Suprapubic skin (tissue), 4 donors: ENCODE measurements at regions not wholly inside any gene's neighbourhood (a gene's known extent, or its start where the extent isn't known, plus 50 kb on each side); places are given as distances from the start of the nearest gene placed in this dataset.

Experiments used
- DNase-seq, 2 donors: peaks; one replicate each; pipeline ENCODE4 v3.0.0-alpha.2; 2019; ENCODE audit warnings: low spot score in 2 of 2
- H3K27ac ChIP-seq: fragments of 200-600 bp; sonication (generic); one replicate; pipeline ENCODE4 v1.5.1; 2019
- H3K27me3 ChIP-seq: fragments of 200-600 bp; sonication (generic); one replicate; pipeline ENCODE4 v1.5.1; 2019
- H3K36me3 ChIP-seq: fragments of 200-600 bp; sonication (generic); one replicate; pipeline ENCODE4 v1.5.1; 2019
- H3K4me1 ChIP-seq: fragments of 200-600 bp; sonication (generic); one replicate; pipeline ENCODE4 v1.5.1; 2019
- H3K4me3 ChIP-seq: fragments of 200-600 bp; sonication (generic); one replicate; pipeline ENCODE4 v1.5.1; 2019; ENCODE audit warnings: mild to moderate bottlenecking
- H3K9me3 ChIP-seq: fragments of 200-600 bp; sonication (generic); one replicate; pipeline ENCODE4 v1.5.1; 2019
- CTCF ChIP-seq, 2 donors: fragments of 200-600 bp in 1 of 2; fragments of 450-650 bp in 1 of 2; sonication (generic) in 1 of 2; IDR thresholded peaks; one replicate each; pipeline ENCODE4 v1.5.1; 2016 to 2019; ENCODE audit warnings: antibody characterized with exemption in 2 of 2, mild to moderate bottlenecking in 1 of 2, moderate library complexity in 1 of 2
- EP300 ChIP-seq: sonication (generic); formaldehyde crosslinking; IDR thresholded peaks from one replicate; pipeline ENCODE4 v1.6.1; 2017; ENCODE audit warnings: antibody characterized with exemption
- POLR2A ChIP-seq, 2 donors: fragments of 450-650 bp; IDR thresholded peaks; one replicate each; pipeline ENCODE4 v1.6.1; 2017; ENCODE audit warnings: antibody characterized with exemption in 2 of 2, mild to moderate bottlenecking in 2 of 2, moderate library complexity in 2 of 2
- POLR2AphosphoS5 ChIP-seq, 3 donors: sonication (generic); formaldehyde crosslinking; IDR thresholded peaks; one replicate each; pipeline ENCODE4 v1.6.1; 2017; ENCODE audit warnings: antibody characterized with exemption in 3 of 3
- whole genome bisulfite sequencing: methylation state at CpG from one replicate; pipeline ENCODE4 v1.1.5; 2018; 5-methylcytosine and 5-hydroxymethylcytosine counted together

GRCh38 chr15:39466750-39467105 is 114.2 kb upstream of the THBS1 start:
- no peak for DNase-seq
- H3K4me1 ChIP-seq: peaks cover 4% of the 10 kb centered on the region
- no peak for TF ChIP-seq POLR2A (IDR thresholded peaks at IDR 0.05)
- TF ChIP-seq CTCF (IDR thresholded peaks at IDR 0.05): no peak
- no peak for TF ChIP-seq EP300
- TF ChIP-seq POLR2AphosphoS5 (IDR thresholded peaks at IDR 0.05): no peak
- peak overlapping the region; percentile 39 for H3K27ac ChIP-seq
- no peaks in the 10 kb centered on the region for H3K27me3 ChIP-seq
- H3K4me3 ChIP-seq: no peak overlapping the region
- whole genome bisulfite sequencing: 70% methylated on average over 5 of the region's 5 CpGs
- H3K9me3 ChIP-seq: no peaks in the 10 kb centered on the region
- no peaks in the 10 kb centered on the region for H3K36me3 ChIP-seq

GRCh38 chr15:39468331-39468730 is 112.5 kb upstream of the THBS1 start:
- no peaks in the 10 kb centered on the region for H3K9me3 ChIP-seq
- H3K27ac ChIP-seq: no peak overlapping the region
- TF ChIP-seq CTCF (IDR thresholded peaks at IDR 0.05) (no peak), POLR2AphosphoS5 (IDR thresholded peaks at IDR 0.05) (no peak), EP300 (no peak)
- WGBS: 88% methylated on average over 4 of the region's 4 CpGs
- no peak for DNase-seq
- no peaks in the 10 kb centered on the region for H3K36me3 ChIP-seq
- no peak overlapping the region for H3K4me3 ChIP-seq
- H3K27me3 ChIP-seq: no peaks in the 10 kb centered on the region
- peaks cover 9% of the 10 kb centered on the region for H3K4me1 ChIP-seq

- TF ChIP-seq POLR2A (IDR thresholded peaks at IDR 0.05) (no peak), CTCF (IDR thresholded peaks at IDR 0.05) (no peak), EP300 (no peak), POLR2AphosphoS5 (IDR thresholded peaks at IDR 0.05) (no peak)
- DNase-seq: no peak
- H3K36me3 ChIP-seq: no peaks in the 10 kb centered on the region
- no peaks in the 10 kb centered on the region for H3K9me3 ChIP-seq
- whole genome bisulfite sequencing: 97% methylated on average over 3 of the region's 3 CpGs
- peaks cover 9% of the 10 kb centered on the region for H3K4me1 ChIP-seq
- H3K27me3 ChIP-seq: no peaks in the 10 kb centered on the region
- no peak overlapping the region for H3K4me3 ChIP-seq
- no peak overlapping the region for H3K27ac ChIP-seq
Measured at GRCh38 chr15:39468828-39469227, 112.1 kb upstream of the THBS1 start.

- peaks cover 5% of the 10 kb centered on the region for H3K4me1 ChIP-seq
- no peak overlapping the region for H3K4me3 ChIP-seq
- H3K27ac ChIP-seq: peak overlapping the region; percentile 79
- no peaks in the 10 kb centered on the region for H3K36me3 ChIP-seq
- H3K27me3 ChIP-seq: no peaks in the 10 kb centered on the region
- DNase-seq: no peak
- TF ChIP-seq CTCF (IDR thresholded peaks at IDR 0.05) (no peak), EP300 (no peak), POLR2A (IDR thresholded peaks at IDR 0.05) (no peak), POLR2AphosphoS5 (IDR thresholded peaks at IDR 0.05) (no peak)
- no peaks in the 10 kb centered on the region for H3K9me3 ChIP-seq
- 79% methylated on average over 2 of the region's 2 CpGs for WGBS
Measured at GRCh38 chr15:39471785-39472574, 108.9 kb upstream of the THBS1 start.

GRCh38 chr15:39472621-39473297 is 108.1 kb upstream of the THBS1 start:
- WGBS: 57% methylated on average over 12 of the region's 12 CpGs
- Histone ChIP-seq H3K27ac (peak overlapping the region; percentile 79), H3K27me3 (no peaks in the 10 kb centered on the region), H3K4me3 (no peak overlapping the region), H3K9me3 (no peaks in the 10 kb centered on the region), H3K4me1 (peaks cover 5% of the 10 kb centered on the region), H3K36me3 (no peaks in the 10 kb centered on the region)
- TF ChIP-seq EP300: peak; percentile 88
- TF ChIP-seq CTCF (IDR thresholded peaks at IDR 0.05): no peak
- peak in 2 of 3 donors; percentile 36 to 86 for TF ChIP-seq POLR2AphosphoS5 (IDR thresholded peaks at IDR 0.05)
- TF ChIP-seq POLR2A (IDR thresholded peaks at IDR 0.05): peak in 1 of 2 donors; percentile 12
- DNase-seq: peak; percentile 88
